Subcutaneous abdominal adipose tissue (tissue), 5 donors: ENCODE measurements at regions not wholly inside any gene's neighbourhood (a gene's known extent, or its start where the extent isn't known, plus 50 kb on each side); places are given as distances from the start of the nearest gene placed in this dataset.

Source experiments
- H3K27ac ChIP-seq: one replicate; pipeline ENCODE4 v1.7.0; 2013; ENCODE audit warnings: low read depth, mild to moderate bottlenecking, inconsistent platforms, low read length, moderate library complexity
- H3K27me3 ChIP-seq, 5 donors: one replicate each; pipeline ENCODE4 v1.7.0; 2013; ENCODE audit warnings: low read length in 5 of 5, inconsistent platforms in 1 of 5; ENCODE audit not compliant: control insufficient read depth in 5 of 5, insufficient read depth in 4 of 5
- H3K36me3 ChIP-seq, 5 donors: one replicate each; pipeline ENCODE4 v1.7.0; 2013; ENCODE audit warnings: low read length in 5 of 5; ENCODE audit not compliant: control insufficient read depth in 5 of 5, insufficient read depth in 5 of 5
- H3K4me1 ChIP-seq, 5 donors: one replicate each; pipeline ENCODE4 v1.7.0; 2013; ENCODE audit warnings: low read length in 5 of 5, mild to moderate bottlenecking in 3 of 5, moderate library complexity in 1 of 5; ENCODE audit not compliant: control insufficient read depth in 5 of 5, insufficient read depth in 5 of 5
- H3K4me3 ChIP-seq, 5 donors: one replicate each; pipeline ENCODE4 v1.7.0; 2013; ENCODE audit warnings: low read length in 5 of 5, low read depth in 1 of 5
- H3K9ac ChIP-seq, 5 donors: one replicate each; pipeline ENCODE4 v1.7.0; 2013; ENCODE audit warnings: low read length in 5 of 5, mild to moderate bottlenecking in 4 of 5, moderate library complexity in 3 of 5
- H3K9me3 ChIP-seq, 5 donors: one replicate each; pipeline ENCODE4 v1.7.0; 2013; ENCODE audit warnings: low read length in 5 of 5; ENCODE audit not compliant: control insufficient read depth in 5 of 5
- donor health status: healthy.
- donor health status: healthy.
- donor health status: healthy.
- donor health status: healthy.
- donor health status: healthy.

DNA sequence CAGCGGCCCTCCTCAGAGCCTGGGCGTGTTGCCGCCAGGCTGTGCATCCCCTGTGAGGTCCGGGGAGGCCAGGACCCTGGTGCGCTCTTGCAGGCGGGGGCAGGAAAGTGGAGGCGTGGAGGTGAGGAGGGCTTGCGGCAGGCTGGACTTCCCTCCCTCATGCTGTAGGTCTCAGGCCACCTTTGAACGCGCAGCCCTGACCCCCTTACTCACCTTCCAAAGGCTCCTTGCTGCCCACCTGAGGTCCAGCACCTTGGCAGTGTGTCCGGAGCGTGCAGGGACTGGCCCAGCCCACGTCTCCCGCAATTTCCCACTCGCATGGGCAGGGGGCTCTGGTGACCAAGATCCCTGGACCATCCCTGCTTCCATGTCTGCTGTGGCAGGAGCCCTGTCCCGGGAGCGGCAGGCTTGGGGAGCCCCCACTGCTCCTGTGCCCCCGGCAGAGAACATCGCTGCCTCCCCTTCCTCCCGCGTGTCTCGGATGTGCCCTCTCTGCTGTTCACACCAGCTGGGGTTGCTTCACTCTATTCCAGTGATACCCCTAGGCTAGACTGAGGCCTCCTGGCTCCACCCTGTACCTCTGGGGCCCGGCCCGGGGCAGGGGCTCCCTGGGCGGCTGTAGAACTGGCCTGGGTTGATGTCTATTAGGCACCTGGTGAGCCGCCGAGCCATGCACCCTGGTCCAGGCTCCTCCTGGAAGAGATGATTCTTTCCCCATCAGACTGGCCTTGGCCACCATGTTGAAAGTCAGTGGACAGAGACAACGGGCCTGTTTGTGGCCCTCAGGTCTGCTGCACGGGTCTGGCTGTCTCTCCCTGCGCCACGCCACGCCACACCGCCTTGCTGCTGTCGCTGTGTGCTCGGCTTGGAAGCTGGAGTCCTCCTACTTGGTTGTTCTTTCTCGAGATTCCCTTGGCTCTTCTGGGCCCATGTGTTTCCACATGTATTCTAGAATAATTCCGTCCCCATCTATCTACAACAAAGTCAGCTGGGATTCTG, 95.4 kb upstream of the ADRA2C start:
- Histone ChIP-seq H3K9me3 (peaks cover 0 to 16% (median 9%) of the 10 kb centered on the region in 5 donors), H3K4me3 (no peak overlapping the region), H3K36me3 (no peaks in the 10 kb centered on the region), H3K27ac (no peak overlapping the region), H3K9ac (no peak overlapping the region), H3K4me1 (no peaks in the 10 kb centered on the region), H3K27me3 (peaks cover 0 to 16% (median 7%) of the 10 kb centered on the region in 5 donors)

DNA sequence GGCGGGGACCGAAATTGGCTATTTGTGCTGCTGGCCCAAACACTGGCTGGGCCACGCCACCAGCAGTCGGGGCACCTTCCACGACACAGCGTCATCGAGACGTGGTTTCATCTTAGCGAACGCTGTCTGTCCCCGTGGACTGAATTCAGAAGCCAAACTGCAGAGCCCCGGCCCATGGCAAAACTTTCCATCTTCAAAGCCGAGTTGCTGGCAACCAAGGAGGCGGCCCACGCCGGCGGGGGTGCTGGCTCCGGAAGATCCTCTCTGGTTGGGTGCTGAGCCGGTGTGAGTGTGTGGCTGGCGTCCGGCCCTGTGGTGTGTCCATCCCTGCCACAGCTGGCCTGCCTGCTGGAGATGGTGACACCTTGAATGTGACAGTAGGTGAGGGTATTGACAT, 96.6 kb upstream of the ADRA2C start:
- Histone ChIP-seq H3K9ac (no peak overlapping the region), H3K4me3 (no peak overlapping the region), H3K4me1 (no peaks in the 10 kb centered on the region), H3K9me3 (peaks cover 0 to 16% (median 9%) of the 10 kb centered on the region in 5 donors), H3K36me3 (no peaks in the 10 kb centered on the region), H3K27me3 (peaks cover 0 to 13% (median 6%) of the 10 kb centered on the region in 5 donors), H3K27ac (no peak overlapping the region)

DNA sequence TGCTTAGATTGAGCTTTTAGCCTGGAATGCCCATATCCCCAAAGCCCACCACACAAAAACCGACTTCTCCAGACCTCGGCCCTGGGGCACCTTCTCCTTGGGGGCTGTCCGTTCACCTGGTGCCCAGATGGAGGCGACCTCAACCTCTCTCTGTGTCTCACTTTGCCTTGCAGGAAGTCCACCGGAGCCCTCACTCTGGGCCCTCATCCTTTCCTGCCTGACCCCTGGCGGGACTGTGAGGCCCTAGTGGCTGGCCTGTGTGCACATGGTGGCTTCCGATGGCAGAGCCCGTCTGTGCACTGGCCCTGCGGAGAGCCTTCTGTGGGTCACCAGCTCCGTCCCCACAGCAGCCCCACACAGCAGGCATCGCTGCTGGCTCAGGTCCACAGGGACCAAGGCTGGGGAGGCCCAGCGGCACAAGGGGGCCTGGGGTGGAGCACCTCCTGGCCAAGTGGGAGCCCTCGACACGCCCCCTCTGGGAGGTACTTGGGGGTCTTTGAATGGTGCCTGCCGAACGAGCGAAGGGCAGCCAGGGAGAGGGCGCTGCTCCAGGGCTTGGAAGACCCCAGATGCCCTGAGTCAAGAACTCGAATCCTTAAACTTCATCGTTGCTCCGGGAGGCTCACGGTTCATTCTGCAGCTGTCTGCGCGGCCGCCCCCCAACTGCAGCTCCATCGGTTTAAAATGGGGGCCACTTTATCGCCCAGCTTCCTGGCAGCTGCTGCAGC, 97.2 kb upstream of the ADRA2C start:
- Histone ChIP-seq H3K27ac (no peak overlapping the region), H3K27me3 (peaks cover 0 to 13% (median 6%) of the 10 kb centered on the region in 5 donors), H3K4me3 (no peak overlapping the region), H3K36me3 (no peaks in the 10 kb centered on the region), H3K9me3 (peaks cover 0 to 16% (median 9%) of the 10 kb centered on the region in 5 donors), H3K4me1 (no peaks in the 10 kb centered on the region), H3K9ac (no peak overlapping the region)

DNA sequence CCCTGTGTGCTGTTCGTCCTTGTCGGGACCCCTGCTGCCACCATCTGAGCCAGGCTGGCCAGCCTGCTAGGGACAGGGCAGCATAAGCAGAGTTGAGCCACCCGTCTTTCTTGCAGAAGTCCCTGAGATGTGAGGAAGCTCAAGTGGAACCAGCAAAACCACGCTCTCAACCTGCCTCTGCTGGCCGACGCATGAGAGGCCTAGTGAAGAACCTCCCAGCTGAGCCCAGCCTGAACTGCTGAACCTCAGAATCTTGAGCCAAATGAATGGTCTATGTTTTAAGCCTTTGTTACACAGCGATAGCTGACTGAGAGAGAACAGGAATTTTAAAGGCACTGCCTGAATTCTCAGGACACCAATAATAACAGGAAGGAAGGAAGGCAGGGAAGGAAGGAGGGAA, 98.9 kb upstream of the ADRA2C start:
- peaks cover 0 to 13% (median 9%) of the 10 kb centered on the region in 5 donors for H3K9me3 ChIP-seq
- no peaks in the 10 kb centered on the region for H3K36me3 ChIP-seq
- peaks cover 0 to 5% (median 0%) of the 10 kb centered on the region in 5 donors for H3K4me1 ChIP-seq
- H3K27me3 ChIP-seq, result peaks cover 0 to 13% (median 5%) of the 10 kb centered on the region in 5 donors
- H3K27ac ChIP-seq, result no peak overlapping the region
- H3K9ac ChIP-seq, result no peak overlapping the region
- no peak overlapping the region for H3K4me3 ChIP-seq

DNA sequence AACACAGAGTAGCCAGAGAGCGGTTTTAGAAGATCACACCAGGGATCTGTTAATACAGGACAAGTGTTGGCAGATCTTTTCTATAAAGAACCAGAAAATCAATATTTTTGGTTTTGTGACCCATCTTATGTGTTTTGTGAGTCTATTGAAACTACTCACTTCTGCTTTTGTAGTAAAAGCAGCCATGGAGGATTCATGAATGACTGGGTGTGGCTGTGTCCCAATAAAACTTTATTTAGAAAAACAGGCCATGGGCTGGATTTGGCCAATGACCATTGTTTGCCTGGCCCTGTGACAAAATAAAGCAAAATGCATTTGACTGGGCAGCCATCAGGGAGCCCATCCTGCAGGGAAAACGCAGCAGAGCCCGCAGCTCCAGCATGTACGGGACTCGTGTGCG, 99.9 kb upstream of the ADRA2C start:
- Histone ChIP-seq H3K9ac (no peak overlapping the region), H3K9me3 (peaks cover 0 to 13% (median 9%) of the 10 kb centered on the region in 5 donors), H3K4me3 (no peak overlapping the region), H3K36me3 (no peaks in the 10 kb centered on the region), H3K4me1 (peaks cover 0 to 5% (median 0%) of the 10 kb centered on the region in 5 donors), H3K27me3 (peaks cover 0 to 20% (median 12%) of the 10 kb centered on the region in 5 donors), H3K27ac (no peak overlapping the region)

DNA sequence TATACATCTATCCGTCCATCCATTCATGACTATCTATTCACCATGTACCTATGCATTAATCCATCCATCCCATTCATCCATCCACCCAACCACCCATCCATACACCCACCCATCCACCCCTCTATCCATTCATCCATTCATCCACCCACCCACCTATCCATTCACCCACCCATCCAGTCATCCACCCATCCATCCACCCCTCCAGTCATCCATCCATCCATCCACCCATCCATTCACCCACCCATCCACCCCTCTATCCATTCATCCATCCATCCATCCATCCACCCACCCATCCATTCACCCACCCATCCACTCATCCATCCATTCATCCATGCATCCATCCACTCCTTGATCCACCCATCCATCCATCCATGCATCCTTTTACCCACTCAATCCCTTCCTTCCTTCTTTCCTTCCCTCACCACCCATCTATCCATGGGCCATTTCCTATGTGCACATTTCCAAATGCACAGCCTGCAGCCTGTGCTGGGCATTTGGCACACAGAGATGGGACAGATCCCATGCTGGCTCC, 100.8 kb upstream of the ADRA2C start:
- H3K4me1 ChIP-seq, result peaks cover 0 to 5% (median 0%) of the 10 kb centered on the region in 5 donors
- H3K36me3 ChIP-seq, result no peaks in the 10 kb centered on the region
- peaks cover 5 to 27% (median 20%) of the 10 kb centered on the region in 5 donors for H3K27me3 ChIP-seq
- no peak overlapping the region for H3K27ac ChIP-seq
- no peak overlapping the region for H3K9ac ChIP-seq
- no peak overlapping the region for H3K4me3 ChIP-seq
- H3K9me3 ChIP-seq, result peaks cover 0 to 13% (median 9%) of the 10 kb centered on the region in 5 donors

DNA sequence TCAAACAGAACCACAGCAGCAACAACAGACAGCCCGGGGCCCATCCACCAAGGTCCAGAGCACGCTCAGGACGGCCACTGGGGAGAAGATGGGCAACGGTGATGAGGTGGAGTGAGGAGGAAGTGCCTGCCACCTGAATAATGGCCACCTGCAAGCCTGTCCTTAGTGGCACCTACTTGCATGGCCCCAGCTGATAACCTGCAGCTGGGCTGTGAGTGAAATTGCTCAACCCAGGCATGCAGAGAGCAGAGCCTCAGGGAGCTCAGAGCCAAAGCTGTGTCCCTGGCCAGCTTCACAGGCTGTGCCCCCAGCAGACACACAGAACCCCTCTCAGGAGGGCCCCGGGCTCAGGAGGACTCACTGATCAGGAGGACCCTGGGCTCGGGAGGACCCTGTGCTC, 102.4 kb upstream of the ADRA2C start:
- Histone ChIP-seq H3K27me3 (peaks cover 13 to 39% (median 35%) of the 10 kb centered on the region in 5 donors), H3K4me1 (peaks cover 0 to 5% (median 0%) of the 10 kb centered on the region in 5 donors)

DNA sequence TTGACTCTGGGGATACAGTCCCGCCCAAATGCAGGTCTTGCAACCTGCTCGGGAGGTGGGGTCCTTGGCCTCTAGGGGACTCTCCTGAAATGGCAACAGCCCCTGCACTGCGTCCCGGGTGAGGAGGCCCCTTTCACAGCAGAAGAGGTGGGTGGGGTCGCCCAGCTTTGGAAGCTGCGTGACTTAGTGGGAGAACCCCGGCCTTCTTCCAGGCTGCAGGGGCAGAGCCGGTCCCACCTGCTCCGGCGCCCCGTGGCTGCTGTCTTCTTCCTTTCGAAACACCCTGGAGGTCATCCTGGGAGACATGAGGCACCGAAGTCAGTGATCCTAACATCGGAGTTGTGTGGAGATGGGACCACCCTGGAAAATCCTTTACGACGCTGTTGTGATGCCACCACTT, 103.7 kb upstream of the ADRA2C start:
- H3K9ac ChIP-seq, result no peak overlapping the region
- H3K4me3 ChIP-seq, result no peak overlapping the region
- H3K27me3 ChIP-seq, result peaks cover 13 to 50% (median 40%) of the 10 kb centered on the region in 5 donors
- peaks cover 0 to 5% (median 0%) of the 10 kb centered on the region in 5 donors for H3K4me1 ChIP-seq
- no peaks in the 10 kb centered on the region for H3K36me3 ChIP-seq
- peaks cover 0 to 11% (median 8%) of the 10 kb centered on the region in 5 donors for H3K9me3 ChIP-seq
- H3K27ac ChIP-seq, result no peak overlapping the region

More for the DNA sequence above, 102.4 kb upstream of the ADRA2C start:
- H3K9ac ChIP-seq, result no peak overlapping the region
- H3K4me3 ChIP-seq, result no peak overlapping the region
- no peak overlapping the region for H3K27ac ChIP-seq
- no peaks in the 10 kb centered on the region for H3K36me3 ChIP-seq
- peaks cover 0 to 13% (median 9%) of the 10 kb centered on the region in 5 donors for H3K9me3 ChIP-seq

DNA sequence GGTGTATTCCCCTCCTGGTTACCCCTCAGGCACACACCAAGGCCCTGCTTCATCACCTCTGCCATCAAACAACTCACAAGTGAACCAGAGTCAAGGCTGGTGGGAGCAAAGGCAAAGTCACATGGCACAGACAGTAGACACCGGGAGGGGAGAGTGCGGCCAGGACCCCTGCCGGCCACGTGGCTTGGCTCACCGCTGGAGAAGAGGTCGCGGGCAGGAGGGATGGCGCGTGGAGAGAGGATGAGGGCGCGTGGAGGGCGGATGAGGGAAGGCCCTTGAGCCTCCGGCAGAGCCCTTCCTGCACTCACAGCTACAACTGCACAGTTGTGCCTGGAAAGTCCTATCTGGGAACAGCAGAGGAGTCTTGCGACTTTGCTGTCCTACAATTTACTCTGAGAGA, 104.2 kb upstream of the ADRA2C start:
- H3K27ac ChIP-seq, result no peak overlapping the region
- peaks cover 0 to 5% (median 3%) of the 10 kb centered on the region in 5 donors for H3K9me3 ChIP-seq
- H3K4me1 ChIP-seq, result peaks cover 0 to 5% (median 0%) of the 10 kb centered on the region in 5 donors
- H3K4me3 ChIP-seq, result no peak overlapping the region
- no peaks in the 10 kb centered on the region for H3K36me3 ChIP-seq
- no peak overlapping the region for H3K9ac ChIP-seq
- peaks cover 17 to 55% (median 44%) of the 10 kb centered on the region in 5 donors for H3K27me3 ChIP-seq
